ENCODE measurements at regions not wholly inside any gene's neighbourhood (a gene's known extent, or its start where the extent isn't known, plus 50 kb on each side); places are given as distances from the start of the nearest gene placed in this dataset.

DNA sequence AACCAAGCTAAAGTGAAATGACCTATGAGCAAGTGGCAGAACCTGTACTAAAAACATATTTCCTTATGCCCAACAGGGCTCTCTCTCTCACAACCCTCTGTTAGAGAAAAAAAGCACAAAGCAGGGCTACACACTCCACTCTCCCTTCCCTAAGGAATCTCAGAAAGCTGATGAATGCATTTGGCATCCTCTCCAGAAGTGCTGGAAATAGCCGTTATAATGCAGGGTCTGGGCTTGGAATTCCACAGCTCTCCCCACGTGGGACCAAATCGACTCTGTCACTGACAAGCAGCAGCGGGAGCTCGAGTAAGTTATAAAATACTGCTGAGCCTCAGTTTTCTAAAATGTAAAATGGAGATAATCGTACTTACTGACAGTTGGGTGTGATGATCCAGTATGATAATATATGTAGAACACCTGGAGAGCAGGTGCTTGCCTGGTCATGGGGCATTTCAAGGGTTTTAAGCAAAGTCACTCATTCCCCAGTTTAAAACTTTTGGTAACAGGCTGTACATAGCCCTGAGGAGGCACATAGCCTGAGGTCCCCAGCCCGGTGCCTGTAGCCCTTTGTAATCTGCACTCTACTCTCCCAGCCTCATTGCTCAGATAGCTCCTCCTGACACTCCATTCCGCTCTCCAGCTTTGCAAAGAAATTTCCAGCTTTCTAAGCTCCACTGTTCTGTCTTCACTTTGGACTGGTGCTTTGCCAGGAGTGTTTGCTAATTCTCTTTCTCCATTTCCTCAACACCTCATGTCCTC, 175.6 kb upstream of the DAB1 start:
- TF ChIP-seq CTCF (conservative IDR thresholded peaks at IDR 0.05; ENCODE audit: control insufficient read depth, insufficient read depth, low read depth, low read length), result no peak
- no peak for DNase-seq (ENCODE audit: low read depth)
- H3K4me3 ChIP-seq (ENCODE audit: control insufficient read depth, low read depth, low read length), result no peak overlapping the region

- no peak for TF ChIP-seq CTCF (conservative IDR thresholded peaks at IDR 0.05; ENCODE audit: control insufficient read depth, insufficient read depth, low read depth, low read length)
- H3K4me3 ChIP-seq (ENCODE audit: control insufficient read depth, low read depth, low read length), result no peak overlapping the region
- no peak for DNase-seq (ENCODE audit: low read depth)
These were observed 173.2 kb upstream of the DAB1 start for GRCh38 chr1:57597036-57597435.

DNA sequence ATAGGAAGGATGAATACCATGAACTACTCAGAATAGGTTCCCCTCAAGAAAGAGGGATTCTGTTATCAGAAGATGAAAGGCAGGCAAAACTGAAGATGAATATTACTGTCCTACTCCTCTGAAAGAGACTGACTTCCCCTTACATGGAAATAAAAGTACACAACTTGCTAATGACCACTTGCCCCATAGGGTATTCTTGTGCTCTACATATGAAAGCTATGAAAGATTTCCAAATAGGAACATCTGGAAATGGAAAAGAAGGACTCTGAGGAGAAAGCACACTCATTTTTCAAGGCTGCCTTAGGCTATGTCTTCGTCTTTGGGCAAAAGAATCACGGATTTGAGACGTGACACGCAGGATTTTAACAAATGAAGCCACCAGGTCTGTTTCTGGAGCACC, 170.1 kb upstream of the DAB1 start:
- H3K4me3 ChIP-seq (ENCODE audit: control insufficient read depth, low read depth, low read length), result no peak overlapping the region
- no peak for TF ChIP-seq CTCF (conservative IDR thresholded peaks at IDR 0.05; ENCODE audit: control insufficient read depth, insufficient read depth, low read depth, low read length)
- no peak for DNase-seq (ENCODE audit: low read depth)

- TF ChIP-seq CTCF (conservative IDR thresholded peaks at IDR 0.05; ENCODE audit: control insufficient read depth, insufficient read depth, low read depth, low read length), result no peak
- no peak overlapping the region for H3K4me3 ChIP-seq (ENCODE audit: control insufficient read depth, low read depth, low read length)
- no peak for DNase-seq (ENCODE audit: low read depth)
These were observed 168.0 kb upstream of the DAB1 start for GRCh38 chr1:57591842-57592241.

DNA sequence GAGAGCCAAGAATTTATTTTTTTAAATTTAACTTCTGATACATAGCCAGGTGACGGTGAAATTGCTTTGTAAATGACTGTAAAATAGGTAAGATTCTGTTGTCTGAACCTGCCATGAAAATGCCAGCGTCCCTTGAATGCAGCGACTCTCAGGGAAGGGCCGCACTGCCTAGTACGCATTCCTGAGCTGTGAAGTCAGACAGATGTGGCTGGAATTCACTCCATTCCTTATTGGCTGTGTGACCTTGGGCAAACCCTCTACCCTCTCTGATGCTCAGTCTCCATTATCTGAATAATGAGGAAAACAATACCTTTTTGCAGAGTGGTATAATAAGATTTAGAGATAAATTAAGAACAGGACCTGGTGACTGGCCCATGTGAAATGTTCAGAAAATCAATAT, 167.1 kb upstream of the DAB1 start:
- TF ChIP-seq CTCF (conservative IDR thresholded peaks at IDR 0.05; ENCODE audit: control insufficient read depth, insufficient read depth, low read depth, low read length), result no peak
- DNase-seq (ENCODE audit: low read depth), result no peak
- no peak overlapping the region for H3K4me3 ChIP-seq (ENCODE audit: control insufficient read depth, low read depth, low read length)

- TF ChIP-seq CTCF (conservative IDR thresholded peaks at IDR 0.05; ENCODE audit: control insufficient read depth, insufficient read depth, low read depth, low read length), result no peak
- H3K4me3 ChIP-seq (ENCODE audit: control insufficient read depth, low read depth, low read length), result no peak overlapping the region
- DNase-seq (ENCODE audit: low read depth), result no peak
These were observed 163.0 kb upstream of the DAB1 start for GRCh38 chr1:57586842-57587241.

DNA sequence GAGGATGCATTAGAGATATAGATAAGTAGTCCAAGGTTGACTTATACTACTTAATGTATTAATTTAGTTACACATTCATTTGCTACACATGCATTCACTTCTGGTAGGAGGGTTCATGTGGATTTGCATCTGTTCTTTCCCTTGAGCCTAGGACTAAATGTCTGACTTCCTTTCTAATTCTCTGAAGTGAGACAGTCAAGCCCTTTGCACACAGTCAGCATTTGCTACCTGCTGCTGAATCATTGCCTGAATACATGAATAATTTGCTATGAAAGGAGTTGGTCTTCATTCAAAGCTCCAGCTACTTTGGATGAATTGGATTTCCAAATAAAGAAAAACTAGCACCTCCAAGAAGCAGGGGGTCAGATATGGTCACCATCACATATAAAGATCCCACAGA, 154.8 kb upstream of the DAB1 start:
- no peak overlapping the region for H3K4me3 ChIP-seq (ENCODE audit: control insufficient read depth, low read depth, low read length)
- no peak for DNase-seq (ENCODE audit: low read depth)
- no peak for TF ChIP-seq CTCF (conservative IDR thresholded peaks at IDR 0.05; ENCODE audit: control insufficient read depth, insufficient read depth, low read depth, low read length)

Measured in fibroblast of mammary gland (primary cell).